DOHH2 (cell line): ENCODE measurements at regions not wholly inside any gene's neighbourhood (a gene's known extent, or its start where the extent isn't known, plus 50 kb on each side); places are given as distances from the start of the nearest gene placed in this dataset.

Experiments used
- EZH2phosphoT487 ChIP-seq: fragments of 200-600 bp; sonication (generic); IDR thresholded peaks from 2 replicates; pipeline ENCODE4 v1.6.1; 2017; ENCODE audit warnings: borderline replicate concordance, mild to moderate bottlenecking, antibody characterized with exemption, low read length, moderate library complexity, mixed read lengths
- TF ChIP-seq, protein P1 (sequence below): fragments of 200-600 bp; sonication (generic); IDR thresholded peaks from one replicate; pipeline ENCODE4 v1.5.1; 2014; ENCODE audit warnings: antibody characterized with exemption, mild to moderate bottlenecking, low read depth, low read length; ENCODE audit not compliant: poor library complexity, severe bottlenecking

DNA sequence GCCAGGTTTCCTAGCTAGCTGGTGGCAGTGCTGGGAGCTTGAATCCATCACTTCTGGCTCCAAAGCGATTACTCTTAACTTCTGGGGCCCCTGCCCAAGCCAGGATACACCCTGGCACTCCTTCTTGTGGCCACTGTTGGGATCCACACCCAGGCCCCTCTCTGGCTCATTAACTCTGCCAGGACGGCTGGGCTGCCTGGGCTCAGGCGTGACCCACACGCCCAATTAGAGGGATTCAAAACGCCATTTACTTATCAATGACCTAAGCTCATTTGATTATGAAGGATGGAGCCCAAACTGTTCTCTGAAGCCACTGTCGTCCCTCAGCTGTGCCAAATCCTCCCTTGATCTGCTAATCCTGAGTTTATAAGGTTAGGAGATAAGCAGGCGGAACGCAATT, 79.7 kb upstream of the BRD7 start:
- TF ChIP-seq, protein P1, sequence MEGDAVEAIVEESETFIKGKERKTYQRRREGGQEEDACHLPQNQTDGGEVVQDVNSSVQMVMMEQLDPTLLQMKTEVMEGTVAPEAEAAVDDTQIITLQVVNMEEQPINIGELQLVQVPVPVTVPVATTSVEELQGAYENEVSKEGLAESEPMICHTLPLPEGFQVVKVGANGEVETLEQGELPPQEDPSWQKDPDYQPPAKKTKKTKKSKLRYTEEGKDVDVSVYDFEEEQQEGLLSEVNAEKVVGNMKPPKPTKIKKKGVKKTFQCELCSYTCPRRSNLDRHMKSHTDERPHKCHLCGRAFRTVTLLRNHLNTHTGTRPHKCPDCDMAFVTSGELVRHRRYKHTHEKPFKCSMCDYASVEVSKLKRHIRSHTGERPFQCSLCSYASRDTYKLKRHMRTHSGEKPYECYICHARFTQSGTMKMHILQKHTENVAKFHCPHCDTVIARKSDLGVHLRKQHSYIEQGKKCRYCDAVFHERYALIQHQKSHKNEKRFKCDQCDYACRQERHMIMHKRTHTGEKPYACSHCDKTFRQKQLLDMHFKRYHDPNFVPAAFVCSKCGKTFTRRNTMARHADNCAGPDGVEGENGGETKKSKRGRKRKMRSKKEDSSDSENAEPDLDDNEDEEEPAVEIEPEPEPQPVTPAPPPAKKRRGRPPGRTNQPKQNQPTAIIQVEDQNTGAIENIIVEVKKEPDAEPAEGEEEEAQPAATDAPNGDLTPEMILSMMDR: no peak
- TF ChIP-seq EZH2phosphoT487: no peak
